ENCODE measurements at regions not wholly inside any gene's neighbourhood (a gene's known extent, or its start where the extent isn't known, plus 50 kb on each side); places are given as distances from the start of the nearest gene placed in this dataset.

DNA sequence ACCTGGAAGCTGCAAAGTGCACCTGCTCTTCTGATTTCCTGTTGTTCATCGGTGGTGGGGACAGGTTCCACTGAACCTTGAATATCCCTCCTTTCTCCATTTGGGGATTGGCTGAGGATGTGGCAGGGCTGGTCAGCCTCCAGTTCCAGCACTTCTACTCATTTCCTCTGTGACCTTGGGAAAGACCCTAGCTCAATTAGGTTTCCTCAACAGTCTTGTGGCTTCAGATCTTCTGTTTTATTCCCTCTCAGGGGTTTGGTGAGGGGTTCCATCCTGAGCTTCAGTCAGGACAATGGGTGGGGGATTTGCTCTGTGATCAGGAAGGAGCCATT, 317.1 kb upstream of the PROX1 start:
- H3K79me2 ChIP-seq (ENCODE audit: insufficient read depth, low read length): no peaks in the 10 kb centered on the region
- WGBS (ENCODE audit: insufficient coverage): no CpG with 5 or more reads among the region's 1 CpG
- Mint-ChIP-seq H3K27me3 (ENCODE audit: low read depth in 3 of 3) (no peaks in the 10 kb centered on the region), H3K9me3 (peaks cover 0 to 11% (median 2%) of the 10 kb centered on the region in 7 donors), H3K4me3 (no peak overlapping the region), H3K4me1 (no peaks in the 10 kb centered on the region), H3K27ac (no peak overlapping the region), H3K36me3 (no peaks in the 10 kb centered on the region)
- H3K27me3 ChIP-seq (ENCODE audit: control insufficient read depth in 2 of 2, insufficient read depth in 2 of 2, low read length in 2 of 2): no peaks in the 10 kb centered on the region
- H3K4me1 ChIP-seq (ENCODE audit: control insufficient read depth in 1 of 2, insufficient read depth in 2 of 2, low read length in 2 of 2): no peaks in the 10 kb centered on the region
- H3K36me3 ChIP-seq (replicated peaks in 1 of 2; ENCODE audit: control insufficient read depth in 1 of 2, insufficient read depth in 2 of 2, low read length in 2 of 2): no peaks in the 10 kb centered on the region
- no peak for DNase-seq
- H3K4me2 ChIP-seq (replicated peaks; ENCODE audit: extremely low read depth, low read length, poor library complexity, severe bottlenecking): no peak overlapping the region
- no peak overlapping the region for H3K27ac ChIP-seq (ENCODE audit: low read depth in 1 of 2, low read length in 2 of 2)
- no peaks in the 10 kb centered on the region for H4K20me1 ChIP-seq (ENCODE audit: insufficient read depth, low read length)
- intact Hi-C loops (cut with micrococcal nuclease): no loop called here
- H2AFZ ChIP-seq (ENCODE audit: insufficient read depth, low read depth, low read length, poor library complexity, severe bottlenecking): no peak overlapping the region
- H3K9ac ChIP-seq (ENCODE audit: insufficient read depth, low read length, poor library complexity, severe bottlenecking): no peak overlapping the region
- no peak overlapping the region for H3K4me3 ChIP-seq (replicated peaks in 1 of 3; ENCODE audit: low read depth in 2 of 3, low read length in 3 of 3)
- no peaks in the 10 kb centered on the region for H3K9me3 ChIP-seq (replicated peaks in 1 of 2; ENCODE audit: control insufficient read depth in 1 of 2, insufficient read depth in 1 of 2, low read length in 2 of 2)
- TF ChIP-seq, protein P1, sequence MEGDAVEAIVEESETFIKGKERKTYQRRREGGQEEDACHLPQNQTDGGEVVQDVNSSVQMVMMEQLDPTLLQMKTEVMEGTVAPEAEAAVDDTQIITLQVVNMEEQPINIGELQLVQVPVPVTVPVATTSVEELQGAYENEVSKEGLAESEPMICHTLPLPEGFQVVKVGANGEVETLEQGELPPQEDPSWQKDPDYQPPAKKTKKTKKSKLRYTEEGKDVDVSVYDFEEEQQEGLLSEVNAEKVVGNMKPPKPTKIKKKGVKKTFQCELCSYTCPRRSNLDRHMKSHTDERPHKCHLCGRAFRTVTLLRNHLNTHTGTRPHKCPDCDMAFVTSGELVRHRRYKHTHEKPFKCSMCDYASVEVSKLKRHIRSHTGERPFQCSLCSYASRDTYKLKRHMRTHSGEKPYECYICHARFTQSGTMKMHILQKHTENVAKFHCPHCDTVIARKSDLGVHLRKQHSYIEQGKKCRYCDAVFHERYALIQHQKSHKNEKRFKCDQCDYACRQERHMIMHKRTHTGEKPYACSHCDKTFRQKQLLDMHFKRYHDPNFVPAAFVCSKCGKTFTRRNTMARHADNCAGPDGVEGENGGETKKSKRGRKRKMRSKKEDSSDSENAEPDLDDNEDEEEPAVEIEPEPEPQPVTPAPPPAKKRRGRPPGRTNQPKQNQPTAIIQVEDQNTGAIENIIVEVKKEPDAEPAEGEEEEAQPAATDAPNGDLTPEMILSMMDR (IDR thresholded peaks at IDR 0.05): no peak

DNA sequence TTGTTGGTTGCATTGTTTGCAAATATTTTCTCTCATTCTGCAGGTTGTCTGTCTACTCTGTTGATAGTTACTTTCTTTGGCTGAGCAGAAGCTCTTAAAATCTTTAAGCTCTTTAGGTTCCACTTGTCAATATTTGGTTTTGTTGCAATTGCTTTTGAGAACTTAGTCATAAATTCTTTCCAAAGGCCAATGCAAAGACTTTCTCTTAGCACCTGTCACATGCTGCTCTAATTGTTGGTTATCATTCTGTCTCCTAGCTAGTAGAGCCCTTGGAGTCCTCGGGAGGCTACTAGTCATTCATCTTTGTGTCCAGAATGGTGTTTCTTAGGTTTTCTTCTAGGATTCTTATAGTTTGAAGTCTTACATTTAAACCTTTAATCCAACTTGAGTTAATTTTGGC, 312.7 kb upstream of the PROX1 start:
- peaks cover 0 to 11% (median 2%) of the 10 kb centered on the region in 7 donors for H3K9me3 Mint-ChIP-seq
- no peak overlapping the region for H3K9ac ChIP-seq (ENCODE audit: insufficient read depth, low read length, poor library complexity, severe bottlenecking)
- H3K9me3 ChIP-seq (replicated peaks in 1 of 2; ENCODE audit: control insufficient read depth in 1 of 2, insufficient read depth in 1 of 2, low read length in 2 of 2): no peaks in the 10 kb centered on the region
- no peak overlapping the region for H3K27ac Mint-ChIP-seq
- TF ChIP-seq, protein P1 (IDR thresholded peaks at IDR 0.05): no peak
- H3K36me3 Mint-ChIP-seq: no peaks in the 10 kb centered on the region
- no peaks in the 10 kb centered on the region for H3K79me2 ChIP-seq (ENCODE audit: insufficient read depth, low read length)
- WGBS (ENCODE audit: insufficient coverage): no CpG with 5 or more reads among the region's 1 CpG
- H3K4me3 ChIP-seq (replicated peaks in 1 of 3; ENCODE audit: low read depth in 2 of 3, low read length in 3 of 3): no peak overlapping the region
- no peak overlapping the region for H3K27ac ChIP-seq (ENCODE audit: low read depth in 1 of 2, low read length in 2 of 2)
- no peak overlapping the region for H3K4me2 ChIP-seq (replicated peaks; ENCODE audit: extremely low read depth, low read length, poor library complexity, severe bottlenecking)
- no peaks in the 10 kb centered on the region for H3K4me1 ChIP-seq (ENCODE audit: control insufficient read depth in 1 of 2, insufficient read depth in 2 of 2, low read length in 2 of 2)
- intact Hi-C loops (cut with micrococcal nuclease): no loop called here
- no peaks in the 10 kb centered on the region for H3K4me1 Mint-ChIP-seq
- H3K4me3 Mint-ChIP-seq: no peak overlapping the region
- H3K27me3 Mint-ChIP-seq (ENCODE audit: low read depth in 3 of 3): no peaks in the 10 kb centered on the region
- no peaks in the 10 kb centered on the region for H3K36me3 ChIP-seq (replicated peaks in 1 of 2; ENCODE audit: control insufficient read depth in 1 of 2, insufficient read depth in 2 of 2, low read length in 2 of 2)
- DNase-seq: no peak
- H3K27me3 ChIP-seq (ENCODE audit: control insufficient read depth in 2 of 2, insufficient read depth in 2 of 2, low read length in 2 of 2): no peaks in the 10 kb centered on the region
- H2AFZ ChIP-seq (ENCODE audit: insufficient read depth, low read depth, low read length, poor library complexity, severe bottlenecking): no peak overlapping the region
- H4K20me1 ChIP-seq (ENCODE audit: insufficient read depth, low read length): no peaks in the 10 kb centered on the region
